ENCODE measurements at regions not wholly inside any gene's neighbourhood (a gene's known extent, or its start where the extent isn't known, plus 50 kb on each side); places are given as distances from the start of the nearest gene placed in this dataset.
"Not testable (repeated sequence)": the region's sequence is repeated elsewhere in the genome, so short reads cannot be mapped to it uniquely, and the experiment has no call there.

- no peak for DNase-seq (ENCODE audit: low read depth)
- no peak for TF ChIP-seq CTCF (IDR thresholded peaks at IDR 0.05; ENCODE audit: insufficient read depth, low read depth, low read length, missing control alignments)
- no peak overlapping the region for H3K4me3 ChIP-seq (ENCODE audit: low read depth, low read length)
Measured at GRCh38 chrX:14344172-14344940, 185.0 kb upstream of the GLRA2 start.

GRCh38 chrX:14309431-14309830 is 219.9 kb upstream of the GLRA2 start:
- no peak for TF ChIP-seq CTCF (IDR thresholded peaks at IDR 0.05; ENCODE audit: insufficient read depth, low read depth, low read length, missing control alignments)
- no peak for DNase-seq (ENCODE audit: low read depth)
- no peak overlapping the region for H3K4me3 ChIP-seq (ENCODE audit: low read depth, low read length)

DNA sequence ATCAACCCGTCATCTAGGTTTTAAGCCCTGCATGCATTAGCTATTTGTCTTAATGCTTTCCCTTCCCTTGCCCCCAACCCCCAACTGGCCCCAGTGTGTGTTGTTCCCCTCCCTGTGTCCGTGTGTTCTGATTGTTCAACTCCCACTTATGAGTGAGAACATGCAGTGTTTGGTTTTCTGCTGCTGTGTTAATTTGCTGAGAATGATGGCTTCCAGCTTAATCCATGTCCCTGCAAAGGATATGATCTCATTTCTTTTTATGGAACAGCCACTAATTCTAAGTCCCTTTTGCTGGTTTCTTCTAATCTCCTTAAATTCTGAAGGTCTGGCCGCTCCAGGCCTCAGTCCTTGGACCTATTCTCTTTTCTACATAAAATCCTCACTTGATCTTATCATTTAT is 220.4 kb upstream of the GLRA2 start:
- not testable (repeated sequence) for DNase-seq (ENCODE audit: low read depth); H3K4me3 ChIP-seq (ENCODE audit: low read depth, low read length)

DNA sequence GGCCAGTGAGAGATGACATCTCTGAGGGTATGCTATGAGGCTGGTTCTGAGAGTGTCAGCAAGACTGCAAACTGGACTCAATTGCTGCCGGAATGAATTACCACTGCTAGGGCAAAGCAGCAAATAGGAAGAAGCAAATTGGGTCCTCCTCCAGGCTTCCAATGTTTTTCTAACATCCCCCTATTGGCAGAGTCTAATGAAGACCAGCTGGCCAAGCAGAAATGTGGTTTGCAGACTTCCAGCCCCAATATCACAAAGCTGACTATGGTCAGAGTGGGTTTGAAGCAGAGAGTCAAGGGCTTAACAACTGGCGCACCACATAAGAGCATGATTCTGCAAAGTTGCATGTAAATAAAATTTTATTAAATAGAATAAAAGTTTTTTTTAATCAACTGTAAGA is 225.4 kb upstream of the GLRA2 start:
- no peak for DNase-seq (ENCODE audit: low read depth)
- no peak overlapping the region for H3K4me3 ChIP-seq (ENCODE audit: low read depth, low read length)
- TF ChIP-seq CTCF (IDR thresholded peaks at IDR 0.05; ENCODE audit: insufficient read depth, low read depth, low read length, missing control alignments) = no peak

DNA sequence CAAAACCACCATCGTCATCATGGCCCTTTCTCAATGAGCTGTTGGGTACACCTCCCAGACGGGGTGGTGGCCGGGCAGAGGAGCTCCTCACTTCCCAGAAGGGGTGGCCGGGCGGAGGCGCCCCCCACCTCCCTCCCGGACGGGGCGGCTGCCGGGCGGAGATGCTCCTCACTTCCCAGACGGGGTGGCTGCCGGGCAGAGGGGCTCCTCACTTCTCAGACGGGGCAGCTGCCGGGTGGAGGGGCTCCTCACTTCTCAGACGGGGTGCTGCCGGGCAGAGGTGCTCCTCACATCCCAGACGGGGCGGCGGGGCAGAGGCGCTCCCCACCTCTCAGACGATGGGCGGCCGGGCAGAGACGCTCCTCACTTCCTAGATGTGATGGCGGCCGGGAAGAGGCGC is 226.8 kb upstream of the GLRA2 start:
- H3K4me3 ChIP-seq (ENCODE audit: low read depth, low read length); DNase-seq (ENCODE audit: low read depth): not testable (repeated sequence)

GRCh38 chrX:14300376-14300775 is 229.0 kb upstream of the GLRA2 start:
- TF ChIP-seq CTCF (IDR thresholded peaks at IDR 0.05; ENCODE audit: insufficient read depth, low read depth, low read length, missing control alignments) = no peak
- H3K4me3 ChIP-seq (ENCODE audit: low read depth, low read length) = no peak overlapping the region
- no peak for DNase-seq (ENCODE audit: low read depth)

DNA sequence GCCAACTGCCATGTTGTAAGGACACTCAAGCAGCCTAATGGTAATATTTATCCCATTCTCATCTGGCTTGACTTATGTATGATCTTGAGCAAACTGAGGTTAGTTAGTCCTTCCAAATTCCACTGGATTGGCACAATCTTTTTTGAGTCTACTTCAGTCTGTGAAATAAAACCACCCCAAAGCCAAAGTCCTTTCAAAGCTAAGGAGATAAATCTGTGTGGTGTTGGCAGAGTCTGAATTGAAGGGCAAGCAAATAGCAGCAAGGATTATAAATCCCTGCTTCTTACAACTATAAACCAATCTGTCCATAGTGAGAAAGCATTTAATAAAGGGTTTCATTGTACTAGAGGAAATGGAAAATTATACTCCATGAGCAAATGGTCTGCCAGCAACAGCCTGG is 233.9 kb upstream of the GLRA2 start:
- TF ChIP-seq CTCF (IDR thresholded peaks at IDR 0.05; ENCODE audit: insufficient read depth, low read depth, low read length, missing control alignments) = no peak
- no peak overlapping the region for H3K4me3 ChIP-seq (ENCODE audit: low read depth, low read length)
- no peak for DNase-seq (ENCODE audit: low read depth)

DNA sequence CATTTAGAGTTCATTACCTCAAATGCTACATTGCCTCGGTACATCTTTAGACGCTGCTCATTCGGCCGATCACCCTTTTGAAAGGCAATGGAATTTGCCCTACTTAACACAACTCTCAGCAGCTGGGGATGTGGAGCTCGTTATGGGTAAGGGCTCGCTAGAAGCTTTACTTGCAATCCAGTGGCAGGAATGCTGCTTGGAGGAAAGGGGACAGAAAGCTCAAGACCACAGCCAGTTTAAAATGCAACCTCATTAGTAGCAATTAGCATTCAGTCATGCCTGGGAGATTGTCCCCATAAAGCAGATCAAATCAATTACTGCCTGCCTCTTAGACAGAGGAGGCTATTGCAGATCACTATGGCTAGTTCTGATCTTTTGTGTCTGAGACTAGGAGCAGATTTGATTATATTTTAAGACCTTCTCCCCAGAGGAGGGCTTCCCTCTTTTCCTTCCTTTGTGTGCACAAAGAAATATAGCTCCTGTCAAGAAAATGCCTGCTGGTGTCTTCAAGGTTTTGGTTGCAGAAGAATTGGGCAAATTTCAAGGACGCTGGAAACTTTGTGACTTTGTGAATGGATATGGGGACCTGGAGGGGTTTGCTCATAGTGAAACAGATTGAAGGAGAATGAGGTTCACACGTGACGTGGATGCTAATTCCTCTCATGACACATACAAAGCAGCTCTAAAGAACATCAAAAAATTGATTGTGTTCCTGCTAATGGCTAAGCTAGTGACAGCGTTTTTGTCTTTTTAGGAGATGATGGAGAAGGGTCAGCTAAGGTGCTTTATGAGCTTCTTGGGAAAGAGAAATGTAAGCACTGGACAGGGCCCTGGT is 237.5 kb upstream of the GLRA2 start:
- no peak for TF ChIP-seq CTCF (IDR thresholded peaks at IDR 0.05; ENCODE audit: insufficient read depth, low read depth, low read length, missing control alignments)
- no peak for DNase-seq (ENCODE audit: low read depth)
- no peak overlapping the region for H3K4me3 ChIP-seq (ENCODE audit: low read depth, low read length)
